Neural cell (in vitro differentiated cells): ENCODE measurements at regions not wholly inside any gene's neighbourhood (a gene's known extent, or its start where the extent isn't known, plus 50 kb on each side); places are given as distances from the start of the nearest gene placed in this dataset.
A peak's percentile ranks its signal among the peaks of the same experiment; 100 is the strongest.

Experiments used
- H2AFZ ChIP-seq: fragments of 200-600, 300-800 bp; sonication (generic), shearing (Covaris generic); 2 replicates; pipeline ENCODE4 v1.6.0; 2014; ENCODE audit warnings: low read depth, mild to moderate bottlenecking, antibody characterized with exemption, low read length, moderate library complexity
- H3F3A ChIP-seq: fragments of 200-600 bp; shearing (Covaris generic); 2 replicates; pipeline ENCODE4 v1.6.1; 2016; ENCODE audit warnings: mild to moderate bottlenecking, moderate library complexity, mixed read lengths, antibody characterized with exemption, low read length; ENCODE audit not compliant: insufficient read depth, poor library complexity, severe bottlenecking
- H3K27ac ChIP-seq: fragments of 200-600, 300-800 bp; sonication (generic), shearing (Covaris generic); 2 replicates; pipeline ENCODE4 v1.5.1; 2014; ENCODE audit warnings: mild to moderate bottlenecking, low read length, moderate library complexity
- H3K27me3 ChIP-seq: fragments of 300-800, 200-600 bp; sonication (generic), shearing (Covaris generic); 2 replicates; pipeline ENCODE4 v1.6.0; 2014; ENCODE audit warnings: mild to moderate bottlenecking, low read depth, low read length, moderate library complexity; ENCODE audit not compliant: insufficient read depth
- H3K36me3 ChIP-seq: fragments of 300-800, 200-600 bp; sonication (generic), shearing (Covaris generic); 2 replicates; pipeline ENCODE4 v1.5.1; 2014; ENCODE audit warnings: mild to moderate bottlenecking, antibody characterized with exemption, low read length, moderate library complexity; ENCODE audit not compliant: insufficient read depth
- H3K4me2 ChIP-seq: fragments of 300-800, 200-600 bp; sonication (generic), shearing (Covaris generic); 2 replicates; pipeline ENCODE4 v1.6.0; 2014; ENCODE audit warnings: mild to moderate bottlenecking, low read length
- H3K4me3 ChIP-seq: fragments of 300-800, 200-600 bp; sonication (generic), shearing (Covaris generic); 2 replicates; pipeline ENCODE4 v1.5.1; 2014; ENCODE audit warnings: mild to moderate bottlenecking, low read length, moderate library complexity
- H3K79me2 ChIP-seq: fragments of 200-600 bp; shearing (Covaris generic); replicated peaks from 2 replicates; pipeline ENCODE4 v1.6.0; 2014; ENCODE audit warnings: mild to moderate bottlenecking, low read length, moderate library complexity; ENCODE audit not compliant: insufficient read depth
- H3K9ac ChIP-seq: fragments of 300-800, 200-600 bp; sonication (generic), shearing (Covaris generic); 2 replicates; pipeline ENCODE4 v1.6.1; 2016; ENCODE audit warnings: mild to moderate bottlenecking, low read length, mixed read lengths
- H3K9me2 ChIP-seq: fragments of 200-600 bp; shearing (Covaris generic); 2 replicates; pipeline ENCODE4 v1.6.1; 2016; ENCODE audit warnings: mild to moderate bottlenecking, low read length, mixed read lengths; ENCODE audit not compliant: insufficient read depth
- H3K9me3 ChIP-seq: fragments of 200-600, 300-800 bp; sonication (generic), shearing (Covaris generic); 2 replicates; pipeline ENCODE4 v1.6.1; 2016; ENCODE audit warnings: mild to moderate bottlenecking, mixed run types, low read length, moderate library complexity, mixed read lengths
- H4K20me1 ChIP-seq: fragments of 200-600 bp; shearing (Covaris generic); 2 replicates; pipeline ENCODE4 v1.6.1; 2016; ENCODE audit warnings: mild to moderate bottlenecking, mixed run types; ENCODE audit not compliant: insufficient read depth
- CTCF ChIP-seq: fragments of 450-650 bp; IDR thresholded peaks from 2 replicates; pipeline ENCODE4 v1.5.1; 2014; ENCODE audit warnings: antibody characterized with exemption, mild to moderate bottlenecking, moderate library complexity; ENCODE audit not compliant: poor library complexity, severe bottlenecking
- EP300 ChIP-seq: fragments of 450-650 bp; conservative IDR thresholded peaks from 2 replicates; pipeline ENCODE4 v1.6.1; 2014; ENCODE audit warnings: antibody characterized with exemption, mild to moderate bottlenecking, moderate library complexity; ENCODE audit not compliant: poor library complexity, severe bottlenecking
- EZH2 ChIP-seq: fragments of 200-600, 300-800 bp; shearing (Covaris generic), sonication (generic); IDR thresholded peaks from 2 replicates; pipeline ENCODE4 v1.6.1; 2014; ENCODE audit warnings: antibody characterized with exemption, low read length, borderline replicate concordance, mild to moderate bottlenecking; ENCODE audit not compliant: insufficient read depth, poor library complexity, severe bottlenecking
- MXI1 ChIP-seq: fragments of 450-650 bp; conservative IDR thresholded peaks from 2 replicates; pipeline ENCODE4 v1.6.1; 2014; ENCODE audit warnings: antibody characterized with exemption, mild to moderate bottlenecking; ENCODE audit not compliant: poor library complexity, severe bottlenecking
- POLR2AphosphoS5 ChIP-seq: IDR thresholded peaks from 2 replicates; pipeline ENCODE4 v1.6.1; 2012
- RAD21 ChIP-seq: fragments of 450-650 bp; conservative IDR thresholded peaks from 2 replicates; pipeline ENCODE4 v1.6.1; 2014; ENCODE audit warnings: antibody characterized with exemption, mild to moderate bottlenecking, moderate library complexity
- SMC3 ChIP-seq: fragments of 450-650 bp; conservative IDR thresholded peaks from 2 replicates; pipeline ENCODE4 v1.6.1; 2014; ENCODE audit warnings: antibody characterized with exemption, mild to moderate bottlenecking, moderate library complexity; ENCODE audit not compliant: poor library complexity
- TAF1 ChIP-seq: IDR thresholded peaks from 2 replicates; pipeline ENCODE4 v1.6.1; 2012; ENCODE audit warnings: low read depth
- TF ChIP-seq, protein P1 (sequence below): IDR thresholded peaks from 2 replicates; pipeline ENCODE4 v1.6.1; 2012; ENCODE audit warnings: borderline replicate concordance

GRCh38 chr18:75809926-75810255 lies 382.4 kb upstream of the SMIM21 start:
- no peaks in the 10 kb centered on the region for H3K9me2 ChIP-seq
- H3K27me3 ChIP-seq: no peaks in the 10 kb centered on the region
- no peaks in the 10 kb centered on the region for H3K36me3 ChIP-seq
- H3K9me3 ChIP-seq: no peaks in the 10 kb centered on the region
- H3K4me2 ChIP-seq: no peak overlapping the region
- no peaks in the 10 kb centered on the region for H3F3A ChIP-seq
- peak overlapping the region; percentile 55 for H3K27ac ChIP-seq
- H4K20me1 ChIP-seq: no peaks in the 10 kb centered on the region
- H3K79me2 ChIP-seq: no peaks in the 10 kb centered on the region
- TF ChIP-seq EP300 (no peak), MXI1 (no peak)
- H3K4me3 ChIP-seq: no peak overlapping the region
- H2AFZ ChIP-seq: no peak overlapping the region
- H3K9ac ChIP-seq: no peak overlapping the region

DNA sequence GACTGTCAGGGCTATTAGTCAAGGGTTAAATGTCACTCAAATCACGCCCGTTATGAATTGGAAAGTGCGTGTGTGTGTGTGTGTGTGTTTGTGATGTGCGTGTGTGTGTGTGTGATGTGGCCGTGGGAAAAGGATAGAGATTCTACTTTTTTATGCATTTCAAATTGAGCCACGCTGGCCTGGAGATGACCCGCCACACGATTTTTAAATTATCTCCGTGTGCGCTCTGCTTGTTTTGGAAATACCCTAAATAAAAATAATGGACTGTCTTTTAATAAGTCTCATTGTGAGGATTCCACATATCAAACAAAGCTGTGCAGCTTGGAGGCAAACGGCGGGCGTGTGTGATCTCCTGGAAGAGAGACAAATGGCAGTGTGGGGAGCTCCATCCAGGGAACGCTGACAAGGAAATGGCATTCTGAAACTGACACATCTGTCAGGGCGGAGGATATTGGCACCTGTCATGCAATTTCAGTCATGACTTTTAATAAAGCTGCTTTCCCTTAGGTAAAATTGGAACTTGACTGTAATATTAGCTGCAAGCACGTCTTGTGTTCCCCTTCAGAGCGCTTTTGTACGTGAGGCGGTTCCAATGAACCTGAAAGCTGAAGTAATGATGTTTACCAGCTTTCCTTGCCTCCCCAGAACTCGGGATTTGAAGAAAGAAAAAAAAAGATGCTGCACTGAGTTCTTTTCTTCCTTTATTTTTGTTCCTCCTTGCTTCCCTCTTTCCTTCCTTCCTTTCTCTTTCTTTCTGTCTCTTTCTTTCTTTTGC lies 381.8 kb upstream of the SMIM21 start:
- H3K79me2 ChIP-seq: no peaks in the 10 kb centered on the region
- no peaks in the 10 kb centered on the region for H3K9me3 ChIP-seq
- H3F3A ChIP-seq: no peaks in the 10 kb centered on the region
- H4K20me1 ChIP-seq: no peaks in the 10 kb centered on the region
- no peak overlapping the region for H2AFZ ChIP-seq
- H3K4me3 ChIP-seq: peak overlapping the region; percentile 6
- H3K27me3 ChIP-seq: no peaks in the 10 kb centered on the region
- no peaks in the 10 kb centered on the region for H3K9me2 ChIP-seq
- H3K9ac ChIP-seq: no peak overlapping the region
- no peaks in the 10 kb centered on the region for H3K36me3 ChIP-seq
- no peak overlapping the region for H3K4me2 ChIP-seq
- TF ChIP-seq TAF1 (no peak), EZH2 (no peak), EP300 (peak; percentile 99), RAD21 (peak; percentile 10), POLR2AphosphoS5 (peak; percentile 92), MXI1 (no peak), CTCF (no peak), SMC3 (no peak)
- TF ChIP-seq, protein P1, sequence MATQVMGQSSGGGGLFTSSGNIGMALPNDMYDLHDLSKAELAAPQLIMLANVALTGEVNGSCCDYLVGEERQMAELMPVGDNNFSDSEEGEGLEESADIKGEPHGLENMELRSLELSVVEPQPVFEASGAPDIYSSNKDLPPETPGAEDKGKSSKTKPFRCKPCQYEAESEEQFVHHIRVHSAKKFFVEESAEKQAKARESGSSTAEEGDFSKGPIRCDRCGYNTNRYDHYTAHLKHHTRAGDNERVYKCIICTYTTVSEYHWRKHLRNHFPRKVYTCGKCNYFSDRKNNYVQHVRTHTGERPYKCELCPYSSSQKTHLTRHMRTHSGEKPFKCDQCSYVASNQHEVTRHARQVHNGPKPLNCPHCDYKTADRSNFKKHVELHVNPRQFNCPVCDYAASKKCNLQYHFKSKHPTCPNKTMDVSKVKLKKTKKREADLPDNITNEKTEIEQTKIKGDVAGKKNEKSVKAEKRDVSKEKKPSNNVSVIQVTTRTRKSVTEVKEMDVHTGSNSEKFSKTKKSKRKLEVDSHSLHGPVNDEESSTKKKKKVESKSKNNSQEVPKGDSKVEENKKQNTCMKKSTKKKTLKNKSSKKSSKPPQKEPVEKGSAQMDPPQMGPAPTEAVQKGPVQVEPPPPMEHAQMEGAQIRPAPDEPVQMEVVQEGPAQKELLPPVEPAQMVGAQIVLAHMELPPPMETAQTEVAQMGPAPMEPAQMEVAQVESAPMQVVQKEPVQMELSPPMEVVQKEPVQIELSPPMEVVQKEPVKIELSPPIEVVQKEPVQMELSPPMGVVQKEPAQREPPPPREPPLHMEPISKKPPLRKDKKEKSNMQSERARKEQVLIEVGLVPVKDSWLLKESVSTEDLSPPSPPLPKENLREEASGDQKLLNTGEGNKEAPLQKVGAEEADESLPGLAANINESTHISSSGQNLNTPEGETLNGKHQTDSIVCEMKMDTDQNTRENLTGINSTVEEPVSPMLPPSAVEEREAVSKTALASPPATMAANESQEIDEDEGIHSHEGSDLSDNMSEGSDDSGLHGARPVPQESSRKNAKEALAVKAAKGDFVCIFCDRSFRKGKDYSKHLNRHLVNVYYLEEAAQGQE: peak; percentile 70
- H3K27ac ChIP-seq: peak overlapping the region; percentile 55
